Caco-2 (cell line): ENCODE measurements at regions not wholly inside any gene's neighbourhood (a gene's known extent, or its start where the extent isn't known, plus 50 kb on each side); places are given as distances from the start of the nearest gene placed in this dataset.

Experiments used
- BruUV-seq: library from RNA; stranded (reverse); fragments of 400-500 nt; replicated peaks from 2 replicates; lab custom pipeline; 2021; lab: Mats Ljungman, UMichigan
- CTCF ChIA-PET: fragments of 300-600 bp; sonication (Branson Sonifier 250); formaldehyde crosslinking; loops from one replicate; lab custom pipeline; 2022; ENCODE audit warnings: antibody characterized with exemption; lab: Charles Lee
- POLR2A ChIA-PET: fragments of 300-600 bp; sonication (Branson Sonifier 250); formaldehyde crosslinking; loops from one replicate; lab custom pipeline; 2022; ENCODE audit warnings: antibody characterized with exemption; lab: Charles Lee
- DNase-seq, 2 experiments: peaks; one replicate each; pipeline versions ENCODE4 v3.0.0 to v3.0.0-alpha.2; 2020 to 2022
- H3K27me3 ChIP-seq: replicated peaks from 2 replicates; pipeline ENCODE4 v1.6.0; 2011; ENCODE audit warnings: low read length; ENCODE audit not compliant: control insufficient read depth, insufficient read depth
- H3K36me3 ChIP-seq: 2 replicates; pipeline ENCODE4 v1.5.1; 2011; ENCODE audit warnings: low read length; ENCODE audit not compliant: control insufficient read depth, insufficient read depth
- H3K4me1 ChIP-seq: fragments of 250-450 bp; sonication (Bioruptor Pico); 2 replicates; pipeline ENCODE4 v1.5.1; 2020; ENCODE audit warnings: mild to moderate bottlenecking
- H3K4me3 ChIP-seq: 2 replicates; pipeline ENCODE4 v1.5.1; 2011; ENCODE audit warnings: low read depth, mild to moderate bottlenecking, control low read depth, low read length
- H3K9me3 ChIP-seq: fragments of 250-450 bp; sonication (Bioruptor Pico); 2 replicates; pipeline ENCODE4 v1.5.1; 2020; ENCODE audit warnings: mild to moderate bottlenecking, moderate library complexity
- H3K27ac Mint-ChIP-seq: one replicate; pipeline ENCODE4 v1.8.0; 2022; ENCODE audit warnings: mixed read lengths; ENCODE audit not compliant: unreplicated experiment
- H3K27me3 Mint-ChIP-seq: one replicate; pipeline ENCODE4 v1.8.0; 2022; ENCODE audit warnings: mixed read lengths; ENCODE audit not compliant: insufficient read depth, unreplicated experiment
- H3K36me3 Mint-ChIP-seq: one replicate; pipeline ENCODE4 v1.8.0; 2022; ENCODE audit warnings: mild to moderate bottlenecking, mixed read lengths; ENCODE audit not compliant: insufficient read depth, unreplicated experiment
- H3K4me1 Mint-ChIP-seq: one replicate; pipeline ENCODE4 v1.8.0; 2022; ENCODE audit warnings: low read depth, mixed read lengths; ENCODE audit not compliant: unreplicated experiment
- H3K4me3 Mint-ChIP-seq: one replicate; pipeline ENCODE4 v1.8.0; 2022; ENCODE audit warnings: mild to moderate bottlenecking, moderate library complexity, mixed read lengths; ENCODE audit not compliant: unreplicated experiment
- H3K9me3 Mint-ChIP-seq: one replicate; pipeline ENCODE4 v1.8.0; 2022; ENCODE audit warnings: mixed read lengths; ENCODE audit not compliant: unreplicated experiment
- intact Hi-C: fragments of 100-400 bp; cut with micrococcal nuclease; formaldehyde crosslinking; loops from one replicate; pipeline ENCODE4 v1.10.0; 2022; ENCODE audit not compliant: unreplicated experiment
- TF ChIP-seq, protein P1 (sequence below), 2 experiments: fragments of 200-600 bp in 1 of 2; IDR thresholded peaks; 1 replicate in 1 of 2; 2 replicates in 1 of 2; pipeline versions ENCODE4 v1.5.1 to v1.8.0; 2011 to 2022; ENCODE audit warnings: antibody characterized with exemption in 1 of 2, control low read depth in 1 of 2, inconsistent platforms in 1 of 2, low read depth in 1 of 2, low read length in 1 of 2, mild to moderate bottlenecking in 1 of 2, moderate library complexity in 1 of 2; ENCODE audit not compliant: insufficient read depth in 1 of 2, severe bottlenecking in 1 of 2, unreplicated experiment in 1 of 2

DNA sequence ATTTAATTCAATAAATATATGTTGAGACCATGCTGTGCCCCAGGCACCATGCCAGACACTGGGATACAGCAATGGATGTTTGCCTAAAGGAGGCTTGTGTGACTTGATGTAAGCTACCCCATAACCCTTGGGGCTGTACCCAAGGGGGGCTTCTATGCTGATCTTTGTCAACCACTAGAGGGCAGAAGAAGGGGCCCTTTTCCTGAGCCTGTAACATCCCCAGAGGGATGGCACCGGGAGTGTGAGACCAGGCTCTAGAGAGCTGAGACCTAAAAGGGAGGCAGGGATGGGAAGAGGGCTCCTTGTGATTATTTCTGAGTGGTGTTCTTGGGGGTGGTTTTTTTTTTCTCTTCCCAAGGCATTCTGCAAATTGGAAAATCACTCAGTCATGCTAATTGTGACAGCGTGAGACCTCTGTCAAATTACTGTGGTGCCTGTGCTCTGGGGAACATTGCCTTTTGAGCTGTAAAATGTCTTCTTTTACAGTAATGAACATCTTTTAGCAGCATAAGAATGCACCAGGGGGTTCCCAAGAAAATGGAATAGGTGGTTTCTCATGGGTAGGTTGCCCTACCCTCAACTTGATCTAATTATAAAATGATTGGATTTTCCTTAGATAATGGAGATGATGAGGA is 138.7 kb upstream of the SLC24A3 start:
- intact Hi-C loops, result no loop called here
- peaks cover 14% of the 10 kb centered on the region for H3K27me3 Mint-ChIP-seq
- Histone ChIP-seq H3K36me3 (no peaks in the 10 kb centered on the region), H3K9me3 (no peaks in the 10 kb centered on the region), H3K4me3 (no peak overlapping the region), H3K4me1 (no peaks in the 10 kb centered on the region), H3K27me3 (no peaks in the 10 kb centered on the region)
- H3K36me3 Mint-ChIP-seq, result no peaks in the 10 kb centered on the region
- no peak overlapping the region for H3K27ac Mint-ChIP-seq
- peaks cover 2% of the 10 kb centered on the region for H3K9me3 Mint-ChIP-seq
- POLR2A ChIA-PET, result interaction anchor here (0.5 kb wide), 1 partner anchor 733 kb away, joined by 4 read pairs; no protein-coding TSS in a partner anchor
- no TSS peak for BruUV-seq
- DNase-seq, result peak in 1 of 2 experiments; percentile 17
- TF ChIP-seq, protein P1, sequence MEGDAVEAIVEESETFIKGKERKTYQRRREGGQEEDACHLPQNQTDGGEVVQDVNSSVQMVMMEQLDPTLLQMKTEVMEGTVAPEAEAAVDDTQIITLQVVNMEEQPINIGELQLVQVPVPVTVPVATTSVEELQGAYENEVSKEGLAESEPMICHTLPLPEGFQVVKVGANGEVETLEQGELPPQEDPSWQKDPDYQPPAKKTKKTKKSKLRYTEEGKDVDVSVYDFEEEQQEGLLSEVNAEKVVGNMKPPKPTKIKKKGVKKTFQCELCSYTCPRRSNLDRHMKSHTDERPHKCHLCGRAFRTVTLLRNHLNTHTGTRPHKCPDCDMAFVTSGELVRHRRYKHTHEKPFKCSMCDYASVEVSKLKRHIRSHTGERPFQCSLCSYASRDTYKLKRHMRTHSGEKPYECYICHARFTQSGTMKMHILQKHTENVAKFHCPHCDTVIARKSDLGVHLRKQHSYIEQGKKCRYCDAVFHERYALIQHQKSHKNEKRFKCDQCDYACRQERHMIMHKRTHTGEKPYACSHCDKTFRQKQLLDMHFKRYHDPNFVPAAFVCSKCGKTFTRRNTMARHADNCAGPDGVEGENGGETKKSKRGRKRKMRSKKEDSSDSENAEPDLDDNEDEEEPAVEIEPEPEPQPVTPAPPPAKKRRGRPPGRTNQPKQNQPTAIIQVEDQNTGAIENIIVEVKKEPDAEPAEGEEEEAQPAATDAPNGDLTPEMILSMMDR (IDR thresholded peaks at IDR 0.05; ENCODE audit: insufficient read depth in 1 of 2, low read depth in 1 of 2, low read length in 1 of 2, severe bottlenecking in 1 of 2, unreplicated experiment in 1 of 2), result peak; percentile 28 to 46
- H3K4me3 Mint-ChIP-seq, result no peak overlapping the region
- H3K4me1 Mint-ChIP-seq, result no peaks in the 10 kb centered on the region
- CTCF ChIA-PET, result no interaction called here

DNA sequence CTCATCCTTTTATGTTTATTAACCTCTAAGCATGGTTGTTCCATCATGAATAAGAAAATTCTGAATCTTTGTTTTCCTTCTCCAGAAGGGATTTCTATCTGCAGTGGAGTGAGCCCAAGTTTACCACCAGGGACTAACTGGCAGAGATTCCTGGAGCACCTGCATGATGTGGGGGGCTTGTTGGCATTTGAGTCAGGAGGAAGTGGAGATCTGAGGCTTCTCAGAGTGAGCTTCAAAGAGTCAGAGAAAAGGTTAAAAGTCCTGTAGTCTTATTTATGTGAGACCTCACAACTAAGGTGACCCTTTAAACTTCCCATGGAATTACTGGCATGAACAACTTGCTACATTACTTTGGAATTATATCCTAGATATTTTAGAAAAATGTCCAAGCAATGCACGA is 138.1 kb upstream of the SLC24A3 start:
- no peak for DNase-seq
- TF ChIP-seq, protein P1 (IDR thresholded peaks at IDR 0.05; ENCODE audit: insufficient read depth in 1 of 2, low read depth in 1 of 2, low read length in 1 of 2, severe bottlenecking in 1 of 2, unreplicated experiment in 1 of 2), result no peak
- H3K27me3 Mint-ChIP-seq, result peaks cover 14% of the 10 kb centered on the region
- no peaks in the 10 kb centered on the region for H3K36me3 ChIP-seq
- H3K4me3 Mint-ChIP-seq, result no peak overlapping the region
- no TSS peak for BruUV-seq
- intact Hi-C loops, result no loop called here
- no peak overlapping the region for H3K27ac Mint-ChIP-seq
- H3K36me3 Mint-ChIP-seq, result no peaks in the 10 kb centered on the region
- no peaks in the 10 kb centered on the region for H3K27me3 ChIP-seq
- no peaks in the 10 kb centered on the region for H3K9me3 ChIP-seq
- no peaks in the 10 kb centered on the region for H3K4me1 ChIP-seq
- ChIA-PET POLR2A (interaction anchor here (0.5 kb wide), 1 partner anchor 732 kb away, joined by 4 read pairs; no protein-coding TSS in a partner anchor), CTCF (no interaction called here)
- no peak overlapping the region for H3K4me3 ChIP-seq
- H3K9me3 Mint-ChIP-seq, result no peaks in the 10 kb centered on the region
- no peaks in the 10 kb centered on the region for H3K4me1 Mint-ChIP-seq

DNA sequence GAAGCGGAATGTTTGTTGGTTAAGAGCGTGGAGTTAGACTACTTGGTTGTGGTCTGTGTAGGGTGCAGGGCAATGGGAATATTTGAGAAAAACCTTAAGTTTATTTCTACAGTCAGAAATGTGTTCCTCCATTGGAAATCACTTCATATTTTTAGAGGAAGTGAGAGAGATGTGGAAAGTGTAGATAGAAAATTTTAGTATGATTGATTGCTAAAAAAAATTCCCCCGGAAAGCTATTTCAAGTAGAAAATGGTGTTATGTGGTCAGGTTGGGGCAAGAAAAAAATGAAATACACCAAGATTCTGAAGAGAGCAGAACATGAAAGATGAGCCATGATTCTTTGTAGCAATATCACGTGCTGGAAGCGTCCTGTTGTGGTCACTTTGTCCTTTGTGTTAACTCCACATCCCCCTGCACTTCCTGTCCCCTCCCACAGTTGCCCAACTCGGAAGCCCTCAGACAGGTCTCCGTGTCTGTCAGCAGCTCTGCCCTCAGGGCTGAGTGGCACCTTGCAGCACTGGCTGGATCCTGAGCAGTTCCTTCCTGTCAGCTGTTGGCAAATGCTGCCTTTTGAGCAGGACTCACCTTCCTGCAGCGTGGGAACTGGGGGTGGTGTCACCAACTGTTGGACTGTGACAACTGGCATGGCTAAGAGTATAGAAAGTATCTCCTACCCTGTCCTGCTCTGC is 137.5 kb upstream of the SLC24A3 start:
- Mint-ChIP-seq H3K9me3 (no peaks in the 10 kb centered on the region), H3K27me3 (peaks cover 14% of the 10 kb centered on the region), H3K27ac (no peak overlapping the region), H3K4me3 (no peak overlapping the region), H3K36me3 (no peaks in the 10 kb centered on the region), H3K4me1 (no peaks in the 10 kb centered on the region)
- H3K9me3 ChIP-seq, result no peaks in the 10 kb centered on the region
- intact Hi-C loops, result no loop called here
- H3K36me3 ChIP-seq, result no peaks in the 10 kb centered on the region
- no TSS peak for BruUV-seq
- no peak for DNase-seq
- TF ChIP-seq, protein P1 (IDR thresholded peaks at IDR 0.05; ENCODE audit: insufficient read depth in 1 of 2, low read depth in 1 of 2, low read length in 1 of 2, severe bottlenecking in 1 of 2, unreplicated experiment in 1 of 2), result no peak
- ChIA-PET CTCF (no interaction called here), POLR2A (no interaction called here)
- no peak overlapping the region for H3K4me3 ChIP-seq
- no peaks in the 10 kb centered on the region for H3K27me3 ChIP-seq
- H3K4me1 ChIP-seq, result no peaks in the 10 kb centered on the region
